Naive thymus-derived CD8-positive, alpha-beta T cell (primary cell): ENCODE measurements at regions not wholly inside any gene's neighbourhood (a gene's known extent, or its start where the extent isn't known, plus 50 kb on each side); places are given as distances from the start of the nearest gene placed in this dataset.
"Not testable (repeated sequence)": the region's sequence is repeated elsewhere in the genome, so short reads cannot be mapped to it uniquely, and the experiment has no call there.

ENCODE experiments used
- ATAC-seq, 2 donors: fragments of 150-1000 bp; cut with Tn5 transposase in 1 of 2; sonication (Bioruptor Pico), chemical (Tn5 transposase) in 1 of 2; 1 replicate in 1 of 2; 2 replicates in 1 of 2; pipeline ENCODE4 v1.10.0; 2021; ENCODE audit warnings: mild to moderate bottlenecking in 2 of 2, moderate library complexity in 2 of 2
- POLR2A ChIA-PET: fragments of 350-600 bp; sonication (Branson Sonifier 250); formaldehyde crosslinking; loops from one replicate; lab custom pipeline; 2021; ENCODE audit warnings: antibody characterized with exemption; lab: Charles Lee
- DNase-seq, 10 donors: peaks; one replicate each; pipeline versions ENCODE4 v3.0.0 to v3.0.0-alpha.2; 2020 to 2022
- H3K27ac Mint-ChIP-seq, 10 donors: one replicate each; pipeline ENCODE4 v1.8.0; 2020 to 2022; ENCODE audit warnings: mild to moderate bottlenecking in 10 of 10, mixed read lengths in 10 of 10, moderate library complexity in 4 of 10, inconsistent platforms in 1 of 10
- H3K27me3 Mint-ChIP-seq, 5 donors: one replicate each; pipeline ENCODE4 v1.8.0; 2021 to 2022; ENCODE audit warnings: mixed read lengths in 5 of 5
- H3K36me3 Mint-ChIP-seq, 3 donors: one replicate each; pipeline ENCODE4 v1.8.0; 2020 to 2022; ENCODE audit warnings: mixed read lengths in 3 of 3, mild to moderate bottlenecking in 2 of 3, inconsistent platforms in 1 of 3
- H3K4me1 Mint-ChIP-seq, 4 donors: one replicate each; pipeline ENCODE4 v1.8.0; 2021 to 2022; ENCODE audit warnings: mixed read lengths in 4 of 4
- H3K4me3 Mint-ChIP-seq, 10 donors: one replicate each; pipeline ENCODE4 v1.8.0; 2020 to 2022; ENCODE audit warnings: mild to moderate bottlenecking in 10 of 10, mixed read lengths in 10 of 10, moderate library complexity in 6 of 10, inconsistent platforms in 1 of 10
- H3K9me3 Mint-ChIP-seq, 9 donors: one replicate each; pipeline ENCODE4 v1.8.0; 2020 to 2022; ENCODE audit warnings: mixed read lengths in 9 of 9, mild to moderate bottlenecking in 3 of 9, inconsistent platforms in 1 of 9, moderate library complexity in 1 of 9

DNA sequence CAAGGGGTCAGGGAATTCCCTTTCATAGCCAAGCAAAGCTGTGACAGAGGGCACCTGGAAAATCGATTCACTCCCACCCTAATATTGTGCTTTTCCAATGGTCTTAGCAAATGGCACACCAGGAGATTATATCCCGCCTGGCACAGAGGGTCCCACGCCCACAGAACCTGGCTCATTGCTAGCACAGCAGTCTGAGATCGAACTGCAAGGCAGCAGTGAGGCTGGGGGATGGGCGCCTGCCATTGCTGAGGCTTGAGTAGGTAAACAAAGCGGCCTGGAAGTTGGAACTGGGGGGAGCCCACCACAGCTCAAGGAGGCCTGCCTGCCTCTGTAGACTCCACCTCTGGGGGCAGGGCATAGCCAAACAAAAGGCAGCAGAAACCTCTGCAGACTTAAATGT, 72.7 kb upstream of the EPHA3 start:
- H3K4me3 Mint-ChIP-seq, H3K36me3 Mint-ChIP-seq, POLR2A ChIA-PET, DNase-seq, H3K27me3 Mint-ChIP-seq, ATAC-seq, H3K27ac Mint-ChIP-seq, H3K4me1 Mint-ChIP-seq: not testable (repeated sequence)
- peaks cover 0 to 18% (median 3%) of the 10 kb centered on the region in 9 donors for H3K9me3 Mint-ChIP-seq

DNA sequence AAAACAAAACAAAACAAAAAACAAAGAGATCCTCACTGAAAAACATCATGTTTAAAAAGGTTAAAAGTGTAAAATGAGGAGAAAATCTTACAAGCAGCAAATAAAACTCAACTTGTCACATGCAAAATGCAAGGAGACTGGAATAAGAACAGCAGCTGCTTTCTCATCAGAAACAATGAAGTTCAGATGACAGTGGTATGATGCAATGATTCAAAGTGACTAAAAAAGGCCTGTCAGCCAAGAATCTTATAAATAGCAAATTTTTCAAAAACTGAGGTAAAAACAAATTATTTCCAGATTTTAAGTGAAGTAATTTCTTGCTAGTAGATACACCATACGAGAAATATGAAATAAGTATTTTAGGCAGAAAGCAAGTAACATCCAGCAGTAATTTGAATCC, 68.6 kb upstream of the EPHA3 start:
- H3K4me1 Mint-ChIP-seq, result no peaks in the 10 kb centered on the region
- H3K27me3 Mint-ChIP-seq, result no peaks in the 10 kb centered on the region
- no peak for DNase-seq

DNA sequence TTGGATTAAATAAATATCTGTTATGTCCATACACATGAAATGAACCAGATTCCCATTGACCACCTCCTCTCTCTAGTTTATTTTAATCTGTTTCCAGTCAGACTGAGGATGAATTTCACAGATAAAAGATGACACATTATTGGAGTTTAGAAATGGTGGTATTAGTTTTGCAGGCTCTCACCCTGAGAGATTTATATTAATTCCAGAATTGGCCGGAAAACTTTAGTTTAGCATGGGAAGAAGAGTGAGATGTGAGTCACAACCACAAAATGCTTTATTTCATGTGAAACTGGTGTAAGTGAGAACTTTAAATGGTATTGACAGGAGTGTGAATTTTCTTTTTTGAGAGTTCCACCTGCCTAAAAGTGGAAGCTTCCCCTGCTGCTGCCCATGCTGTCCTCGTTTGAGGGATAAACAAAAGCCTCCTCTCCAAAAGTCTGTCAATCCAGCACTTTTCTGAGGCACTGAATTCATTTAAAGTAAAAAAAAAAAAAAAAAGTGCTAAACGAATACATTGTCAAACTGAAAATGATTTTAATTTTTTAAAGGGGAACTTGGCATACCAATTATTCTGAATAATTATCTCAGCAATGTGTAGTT, 65.1 kb upstream of the EPHA3 start:
- no peaks in the 10 kb centered on the region for H3K4me1 Mint-ChIP-seq
- H3K27ac Mint-ChIP-seq, result no peak overlapping the region
- peaks cover 0 to 20% (median 0%) of the 10 kb centered on the region in 9 donors for H3K9me3 Mint-ChIP-seq
- POLR2A ChIA-PET, result no interaction called here
- DNase-seq (no peak), ATAC-seq (no peak)
- H3K27me3 Mint-ChIP-seq, result no peaks in the 10 kb centered on the region
- no peaks in the 10 kb centered on the region for H3K36me3 Mint-ChIP-seq
- H3K4me3 Mint-ChIP-seq, result no peak overlapping the region

More for the DNA sequence above, 68.6 kb upstream of the EPHA3 start:
- POLR2A ChIA-PET, result no interaction called here
- H3K36me3 Mint-ChIP-seq, result no peaks in the 10 kb centered on the region
- H3K27ac Mint-ChIP-seq, result no peak overlapping the region
- no peak for ATAC-seq
- peaks cover 0 to 20% (median 3%) of the 10 kb centered on the region in 9 donors for H3K9me3 Mint-ChIP-seq
- H3K4me3 Mint-ChIP-seq, result no peak overlapping the region

DNA sequence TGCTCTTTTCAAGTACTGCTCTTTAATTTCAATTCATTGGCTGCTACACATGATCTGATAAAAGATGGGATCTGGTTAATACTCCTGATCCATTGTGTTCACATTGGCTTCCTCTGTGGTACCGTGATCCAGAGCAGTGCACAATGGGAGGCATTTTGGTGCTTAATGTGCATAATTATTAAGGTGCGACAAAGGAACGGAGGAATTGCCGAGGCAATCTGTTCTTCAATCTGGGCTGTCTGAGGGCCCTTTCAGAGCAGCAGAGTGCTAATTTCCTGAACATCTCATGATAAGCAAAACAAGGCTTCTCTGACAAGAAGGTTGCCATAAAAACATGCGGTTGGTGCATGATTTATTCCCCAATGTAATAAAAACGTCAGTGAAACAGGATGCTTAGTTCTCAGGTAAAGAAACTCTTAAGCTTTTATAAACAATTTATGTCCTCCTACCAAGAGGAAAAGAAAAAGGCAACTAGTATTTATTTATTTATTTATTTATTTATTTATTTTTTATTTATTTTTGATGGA, 64.0 kb upstream of the EPHA3 start:
- POLR2A ChIA-PET, result no interaction called here
- Mint-ChIP-seq H3K4me3 (no peak overlapping the region), H3K36me3 (no peaks in the 10 kb centered on the region), H3K27ac (no peak overlapping the region), H3K9me3 (peaks cover 0 to 10% (median 0%) of the 10 kb centered on the region in 9 donors), H3K27me3 (no peaks in the 10 kb centered on the region), H3K4me1 (no peaks in the 10 kb centered on the region)
- DNase-seq, result no peak
- ATAC-seq, result no peak

DNA sequence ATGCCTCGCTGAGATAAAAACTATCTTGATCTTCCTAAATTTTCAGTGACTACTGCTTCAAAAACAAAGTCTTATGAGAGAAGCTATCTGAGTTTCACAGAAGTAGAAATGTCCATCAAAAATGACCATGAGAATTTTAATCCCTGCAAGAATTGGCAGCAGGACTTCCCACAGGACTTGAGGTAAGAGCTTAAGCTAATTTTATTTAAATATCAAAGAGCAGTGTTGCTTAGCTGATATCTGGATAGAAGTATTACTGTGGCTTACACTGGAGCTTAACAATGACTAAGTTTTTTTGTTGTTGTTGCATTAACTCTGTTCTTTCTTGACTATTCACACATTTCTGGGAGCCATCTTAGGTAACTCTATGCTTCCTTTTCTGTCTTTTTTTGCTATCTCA, 60.8 kb upstream of the EPHA3 start:
- Mint-ChIP-seq H3K36me3 (no peaks in the 10 kb centered on the region), H3K4me1 (no peaks in the 10 kb centered on the region), H3K27me3 (no peaks in the 10 kb centered on the region), H3K27ac (no peak overlapping the region), H3K9me3 (peaks cover 0 to 10% (median 4%) of the 10 kb centered on the region in 9 donors), H3K4me3 (no peak overlapping the region)
- ATAC-seq (no peak), DNase-seq (no peak)
- POLR2A ChIA-PET, result no interaction called here

DNA sequence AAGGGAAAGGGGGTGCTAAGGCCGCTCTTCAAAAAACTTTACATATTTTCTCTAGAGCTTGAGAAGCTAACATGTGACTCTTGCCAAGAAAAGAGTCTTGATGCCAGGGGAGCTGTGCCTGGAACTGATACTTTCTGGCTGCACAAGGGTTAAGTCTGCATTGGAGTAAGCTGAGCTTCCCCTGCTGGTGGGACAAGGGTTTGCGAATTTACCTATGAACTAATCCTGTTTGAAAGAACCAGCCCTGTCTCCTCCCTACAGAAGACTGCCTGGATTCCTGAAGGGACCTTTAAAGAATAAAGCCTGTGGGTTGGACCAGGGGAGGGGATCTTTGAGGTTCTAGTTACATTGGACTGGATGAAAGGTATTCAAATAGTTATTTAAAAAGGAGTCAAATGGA, 58.3 kb upstream of the EPHA3 start:
- Mint-ChIP-seq H3K4me3 (no peak overlapping the region), H3K36me3 (no peaks in the 10 kb centered on the region), H3K9me3 (peaks cover 0 to 10% (median 4%) of the 10 kb centered on the region in 9 donors), H3K27me3 (no peaks in the 10 kb centered on the region), H3K27ac (no peak overlapping the region), H3K4me1 (no peaks in the 10 kb centered on the region)
- POLR2A ChIA-PET, result no interaction called here
- ATAC-seq (no peak), DNase-seq (no peak)

DNA sequence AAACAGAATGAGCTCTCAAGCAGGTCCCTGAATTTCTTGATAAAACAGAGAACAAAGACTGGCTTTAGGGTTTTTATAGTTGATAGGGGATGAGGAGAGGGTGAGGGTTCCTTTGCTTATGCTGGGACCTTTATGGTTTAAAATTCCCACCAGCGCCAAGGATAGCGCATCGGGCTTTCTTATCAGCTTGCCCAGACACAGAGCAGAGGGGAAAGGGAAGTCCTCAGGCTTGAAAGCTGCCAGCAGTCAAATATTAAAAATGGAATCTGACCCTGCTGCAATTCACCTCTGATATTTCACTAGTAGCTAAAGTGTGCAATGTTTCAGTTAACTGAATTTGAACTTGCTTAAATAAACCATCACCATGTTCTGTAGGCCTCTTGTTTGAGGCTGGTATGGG, 55.0 kb upstream of the EPHA3 start:
- Mint-ChIP-seq H3K4me1 (no peaks in the 10 kb centered on the region), H3K27ac (no peak overlapping the region), H3K36me3 (no peaks in the 10 kb centered on the region), H3K4me3 (no peak overlapping the region), H3K27me3 (no peaks in the 10 kb centered on the region), H3K9me3 (peaks cover 0 to 14% (median 2%) of the 10 kb centered on the region in 9 donors)
- no peak for DNase-seq
- POLR2A ChIA-PET, result no interaction called here
- ATAC-seq, result no peak

DNA sequence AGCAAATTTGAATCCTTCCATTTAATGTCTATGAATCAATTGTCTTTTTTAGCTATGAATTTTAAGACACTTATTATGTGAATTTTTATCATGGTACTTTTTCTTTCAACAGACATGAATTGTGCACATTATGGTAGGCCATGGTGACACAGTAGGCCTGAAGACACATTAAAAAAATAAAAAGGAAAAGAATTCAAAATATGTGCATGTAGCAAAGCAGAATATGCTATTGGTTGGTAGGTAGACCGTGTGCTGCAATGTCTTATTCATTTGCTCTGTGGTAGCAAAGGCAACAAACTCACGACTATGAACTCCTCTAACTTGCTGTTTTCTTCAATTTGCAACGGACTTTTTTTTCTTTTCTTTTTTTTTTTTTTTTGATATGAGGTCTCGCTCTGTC, 50.0 kb upstream of the EPHA3 start:
- ATAC-seq (no peak), DNase-seq (no peak)
- Mint-ChIP-seq H3K27ac (no peak overlapping the region), H3K4me3 (no peak overlapping the region), H3K27me3 (no peaks in the 10 kb centered on the region), H3K36me3 (no peaks in the 10 kb centered on the region), H3K4me1 (no peaks in the 10 kb centered on the region), H3K9me3 (peaks cover 0 to 13% (median 0%) of the 10 kb centered on the region in 9 donors)
- POLR2A ChIA-PET, result no interaction called here
